ENCODE measurements at regions not wholly inside any gene's neighbourhood (a gene's known extent, or its start where the extent isn't known, plus 50 kb on each side); places are given as distances from the start of the nearest gene placed in this dataset.

GRCh38 chr4:36494747-36495146 lies 213.3 kb downstream of the DTHD1 start:
- no peak for DNase-seq

- no peak for DNase-seq
Measured at GRCh38 chr4:36502350-36502749, 220.9 kb downstream of the DTHD1 start.

- DNase-seq = no peak
Measured at GRCh38 chr4:36508394-36508793, 227.0 kb downstream of the DTHD1 start.

GRCh38 chr4:36509845-36510244 lies 228.4 kb downstream of the DTHD1 start:
- DNase-seq = no peak

- DNase-seq = no peak
Measured at GRCh38 chr4:36511785-36512184, 230.4 kb downstream of the DTHD1 start.

- no peak for DNase-seq
Measured at GRCh38 chr4:36516522-36517095, 235.2 kb downstream of the DTHD1 start.

- DNase-seq = no peak
Measured at GRCh38 chr4:36523182-36523581, 241.8 kb downstream of the DTHD1 start.

- DNase-seq = no peak
Measured at GRCh38 chr4:36532670-36533379, 251.4 kb downstream of the DTHD1 start.

- DNase-seq = no peak
Measured at GRCh38 chr4:36533944-36534343, 252.5 kb downstream of the DTHD1 start.

- no peak for DNase-seq
Measured at GRCh38 chr4:36547383-36547782, 266.0 kb downstream of the DTHD1 start.

- DNase-seq = no peak
Measured at GRCh38 chr4:36549252-36549651, 267.8 kb downstream of the DTHD1 start.

- no peak for DNase-seq
Measured at GRCh38 chr4:36549992-36550391, 268.6 kb downstream of the DTHD1 start.

GRCh38 chr4:36551697-36552214 lies 270.3 kb downstream of the DTHD1 start:
- no peak for DNase-seq

- no peak for DNase-seq
Measured at GRCh38 chr4:36553029-36553428, 271.6 kb downstream of the DTHD1 start.

GRCh38 chr4:36553453-36553852 lies 272.0 kb downstream of the DTHD1 start:
- DNase-seq = no peak

GRCh38 chr4:36556984-36557383 lies 275.6 kb downstream of the DTHD1 start:
- no peak for DNase-seq

GRCh38 chr4:36568575-36568974 lies 287.2 kb downstream of the DTHD1 start:
- no peak for DNase-seq

GRCh38 chr4:36573441-36573840 lies 292.0 kb downstream of the DTHD1 start:
- DNase-seq = no peak

- DNase-seq = no peak
Measured at GRCh38 chr4:36574816-36575215, 293.4 kb downstream of the DTHD1 start.

GRCh38 chr4:36582198-36582597 lies 300.8 kb downstream of the DTHD1 start:
- DNase-seq = no peak

GRCh38 chr4:36587909-36588472 lies 306.6 kb downstream of the DTHD1 start:
- DNase-seq = no peak

- no peak for DNase-seq
Measured at GRCh38 chr4:36590343-36590742, 308.9 kb downstream of the DTHD1 start.

GRCh38 chr4:36601864-36602495 lies 320.6 kb downstream of the DTHD1 start:
- DNase-seq = no peak

GRCh38 chr4:36609661-36610060 lies 328.2 kb downstream of the DTHD1 start:
- no peak for DNase-seq
